ENCODE measurements at regions not wholly inside any gene's neighbourhood (a gene's known extent, or its start where the extent isn't known, plus 50 kb on each side); places are given as distances from the start of the nearest gene placed in this dataset.

- TF ChIP-seq POLR2A (IDR thresholded peaks at IDR 0.05; ENCODE audit: low read depth, low read length), result no peak
- no peak for TF ChIP-seq EZH2 (IDR thresholded peaks at IDR 0.05; ENCODE audit: borderline replicate concordance, control insufficient read depth, low read depth, low read length)
- no peak for TF ChIP-seq POLR2AphosphoS2 (IDR thresholded peaks at IDR 0.05; ENCODE audit: low read depth, low read length)
- no peak for TF ChIP-seq POLR2AphosphoS5 (IDR thresholded peaks at IDR 0.05; ENCODE audit: low read length)
- TF ChIP-seq ZNF384 (IDR thresholded peaks at IDR 0.05; ENCODE audit: borderline replicate concordance, low read depth, low read length), result no peak
- TF ChIP-seq, protein P1, sequence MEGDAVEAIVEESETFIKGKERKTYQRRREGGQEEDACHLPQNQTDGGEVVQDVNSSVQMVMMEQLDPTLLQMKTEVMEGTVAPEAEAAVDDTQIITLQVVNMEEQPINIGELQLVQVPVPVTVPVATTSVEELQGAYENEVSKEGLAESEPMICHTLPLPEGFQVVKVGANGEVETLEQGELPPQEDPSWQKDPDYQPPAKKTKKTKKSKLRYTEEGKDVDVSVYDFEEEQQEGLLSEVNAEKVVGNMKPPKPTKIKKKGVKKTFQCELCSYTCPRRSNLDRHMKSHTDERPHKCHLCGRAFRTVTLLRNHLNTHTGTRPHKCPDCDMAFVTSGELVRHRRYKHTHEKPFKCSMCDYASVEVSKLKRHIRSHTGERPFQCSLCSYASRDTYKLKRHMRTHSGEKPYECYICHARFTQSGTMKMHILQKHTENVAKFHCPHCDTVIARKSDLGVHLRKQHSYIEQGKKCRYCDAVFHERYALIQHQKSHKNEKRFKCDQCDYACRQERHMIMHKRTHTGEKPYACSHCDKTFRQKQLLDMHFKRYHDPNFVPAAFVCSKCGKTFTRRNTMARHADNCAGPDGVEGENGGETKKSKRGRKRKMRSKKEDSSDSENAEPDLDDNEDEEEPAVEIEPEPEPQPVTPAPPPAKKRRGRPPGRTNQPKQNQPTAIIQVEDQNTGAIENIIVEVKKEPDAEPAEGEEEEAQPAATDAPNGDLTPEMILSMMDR (IDR thresholded peaks at IDR 0.05 in 2 of 3, conservative IDR thresholded peaks at IDR 0.05 in 1 of 3; ENCODE audit: control insufficient read depth in 2 of 3, extremely low read depth in 1 of 3, insufficient read depth in 1 of 3, low read depth in 3 of 3, low read length in 3 of 3), result no peak
- no peak for TF ChIP-seq SP1 (IDR thresholded peaks at IDR 0.05; ENCODE audit: low read depth, low read length)
- TF ChIP-seq RAD21 (IDR thresholded peaks at IDR 0.05; ENCODE audit: insufficient read depth, low read depth, low read length), result no peak
- no peak for TF ChIP-seq RCOR1 (conservative IDR thresholded peaks at IDR 0.05; ENCODE audit: low read depth, low read length)
- no peak for TF ChIP-seq EGR1 (IDR thresholded peaks at IDR 0.05; ENCODE audit: borderline replicate concordance in 1 of 2, low read depth in 2 of 2, low read length in 2 of 2)
- no peak for TF ChIP-seq USF1 (IDR thresholded peaks at IDR 0.05; ENCODE audit: borderline replicate concordance, extremely low read length, insufficient read depth, low read depth, low read length)
- no peak for TF ChIP-seq IRF4 (IDR thresholded peaks at IDR 0.05; ENCODE audit: low read depth, low read length)
These were observed 95.4 kb downstream of the KCNE4 start for GRCh38 chr2:223147431-223147830.

All from GM12878 (cell line).